ENCODE measurements at regions not wholly inside any gene's neighbourhood (a gene's known extent, or its start where the extent isn't known, plus 50 kb on each side); places are given as distances from the start of the nearest gene placed in this dataset.

GRCh38 chr1:29398431-29398830 lies 162.1 kb downstream of the PTPRU start:
- H3K4me3 ChIP-seq (ENCODE audit: low read depth, low read length): no peak overlapping the region
- no peak for TF ChIP-seq CTCF (IDR thresholded peaks at IDR 0.05; ENCODE audit: low read depth, low read length)

- TF ChIP-seq CTCF (IDR thresholded peaks at IDR 0.05; ENCODE audit: low read depth, low read length): no peak
- no peak overlapping the region for H3K4me3 ChIP-seq (ENCODE audit: low read depth, low read length)
Measured at GRCh38 chr1:29397981-29398380, 161.7 kb downstream of the PTPRU start.

- TF ChIP-seq CTCF (IDR thresholded peaks at IDR 0.05; ENCODE audit: low read depth, low read length): no peak
- H3K4me3 ChIP-seq (ENCODE audit: low read depth, low read length): no peak overlapping the region
Measured at GRCh38 chr1:29397256-29397590, 160.9 kb downstream of the PTPRU start.

GRCh38 chr1:29396438-29397255 lies 160.3 kb downstream of the PTPRU start:
- no peak overlapping the region for H3K4me3 ChIP-seq (ENCODE audit: low read depth, low read length)
- no peak for TF ChIP-seq CTCF (IDR thresholded peaks at IDR 0.05; ENCODE audit: low read depth, low read length)

GRCh38 chr1:29395736-29396437 lies 159.6 kb downstream of the PTPRU start:
- no peak overlapping the region for H3K4me3 ChIP-seq (ENCODE audit: low read depth, low read length)
- no peak for TF ChIP-seq CTCF (IDR thresholded peaks at IDR 0.05; ENCODE audit: low read depth, low read length)

GRCh38 chr1:29394521-29395225 lies 158.4 kb downstream of the PTPRU start:
- H3K4me3 ChIP-seq (ENCODE audit: low read depth, low read length): no peak overlapping the region
- no peak for TF ChIP-seq CTCF (IDR thresholded peaks at IDR 0.05; ENCODE audit: low read depth, low read length)

- TF ChIP-seq CTCF (IDR thresholded peaks at IDR 0.05; ENCODE audit: low read depth, low read length): no peak
Measured at GRCh38 chr1:29393451-29393826, 157.1 kb downstream of the PTPRU start.

More at GRCh38 chr1:29393451-29393826, 157.1 kb downstream of the PTPRU start:
- no peak overlapping the region for H3K4me3 ChIP-seq (ENCODE audit: low read depth, low read length)

All from WI38 (cell line).